ENCODE measurements at regions not wholly inside any gene's neighbourhood (a gene's known extent, or its start where the extent isn't known, plus 50 kb on each side); places are given as distances from the start of the nearest gene placed in this dataset.

DNA sequence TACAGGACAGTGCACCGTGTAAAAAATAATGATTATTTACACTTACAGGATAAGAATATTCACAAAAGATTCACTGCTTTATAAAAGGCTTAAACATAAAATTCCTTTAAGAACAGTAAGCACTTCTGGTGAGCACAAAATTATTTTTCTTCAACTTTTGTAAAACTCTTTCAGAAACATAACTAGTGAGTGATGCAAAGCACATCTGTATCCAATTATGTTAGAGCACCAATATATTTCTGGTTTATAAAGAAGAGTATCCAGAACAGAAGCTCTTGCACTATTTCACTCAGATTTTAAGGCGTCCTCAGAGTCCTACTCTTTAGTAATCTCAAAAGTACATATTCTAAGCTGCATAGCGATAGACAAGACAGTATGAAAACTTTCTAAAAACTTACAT is 276.0 kb downstream of the C4orf33 start:
- TF ChIP-seq, protein P1, sequence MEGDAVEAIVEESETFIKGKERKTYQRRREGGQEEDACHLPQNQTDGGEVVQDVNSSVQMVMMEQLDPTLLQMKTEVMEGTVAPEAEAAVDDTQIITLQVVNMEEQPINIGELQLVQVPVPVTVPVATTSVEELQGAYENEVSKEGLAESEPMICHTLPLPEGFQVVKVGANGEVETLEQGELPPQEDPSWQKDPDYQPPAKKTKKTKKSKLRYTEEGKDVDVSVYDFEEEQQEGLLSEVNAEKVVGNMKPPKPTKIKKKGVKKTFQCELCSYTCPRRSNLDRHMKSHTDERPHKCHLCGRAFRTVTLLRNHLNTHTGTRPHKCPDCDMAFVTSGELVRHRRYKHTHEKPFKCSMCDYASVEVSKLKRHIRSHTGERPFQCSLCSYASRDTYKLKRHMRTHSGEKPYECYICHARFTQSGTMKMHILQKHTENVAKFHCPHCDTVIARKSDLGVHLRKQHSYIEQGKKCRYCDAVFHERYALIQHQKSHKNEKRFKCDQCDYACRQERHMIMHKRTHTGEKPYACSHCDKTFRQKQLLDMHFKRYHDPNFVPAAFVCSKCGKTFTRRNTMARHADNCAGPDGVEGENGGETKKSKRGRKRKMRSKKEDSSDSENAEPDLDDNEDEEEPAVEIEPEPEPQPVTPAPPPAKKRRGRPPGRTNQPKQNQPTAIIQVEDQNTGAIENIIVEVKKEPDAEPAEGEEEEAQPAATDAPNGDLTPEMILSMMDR (conservative IDR thresholded peaks at IDR 0.05 in 1 of 2, IDR thresholded peaks at IDR 0.05 in 1 of 2; ENCODE audit: low read depth in 1 of 2, low read length in 2 of 2) = no peak
- no peak for TF ChIP-seq EZH2 (IDR thresholded peaks at IDR 0.05; ENCODE audit: low read length, missing control alignments)

Measured in fibroblast of lung (primary cell).